GM10266 (cell line): ENCODE measurements at regions not wholly inside any gene's neighbourhood (a gene's known extent, or its start where the extent isn't known, plus 50 kb on each side); places are given as distances from the start of the nearest gene placed in this dataset.
"Not testable (repeated sequence)": the region's sequence is repeated elsewhere in the genome, so short reads cannot be mapped to it uniquely, and the experiment has no call there.

Source experiments
- DNase-seq: peaks from one replicate; pipeline ENCODE4 v3.0.0; 2012; ENCODE audit errors: extremely low spot score
- CTCF ChIP-seq: IDR thresholded peaks from 2 replicates; pipeline ENCODE4 v1.5.1; 2012; ENCODE audit warnings: mild to moderate bottlenecking, low read depth; ENCODE audit not compliant: control insufficient read depth, insufficient read depth; ENCODE audit errors: missing control alignments

GRCh38 chr15:39253552-39253951, 327.3 kb upstream of the THBS1 start:
- DNase-seq = no peak
- TF ChIP-seq CTCF = no peak

- no peak for DNase-seq
- no peak for TF ChIP-seq CTCF
These were observed 326.7 kb upstream of the THBS1 start for GRCh38 chr15:39254181-39254580.

- no peak for DNase-seq
- TF ChIP-seq CTCF = no peak
These were observed 325.1 kb upstream of the THBS1 start for GRCh38 chr15:39255760-39256159.

- no peak for DNase-seq
- TF ChIP-seq CTCF = no peak
These were observed 320.5 kb upstream of the THBS1 start for GRCh38 chr15:39260391-39260790.

- no peak for TF ChIP-seq CTCF
- no peak for DNase-seq
These were observed 320.1 kb upstream of the THBS1 start for GRCh38 chr15:39260791-39261190.

GRCh38 chr15:39261397-39262183, 319.3 kb upstream of the THBS1 start:
- not testable (repeated sequence) for DNase-seq

- DNase-seq = not testable (repeated sequence)
These were observed 317.7 kb upstream of the THBS1 start for GRCh38 chr15:39262995-39263772.

- no peak for DNase-seq
- TF ChIP-seq CTCF = no peak
These were observed 315.6 kb upstream of the THBS1 start for GRCh38 chr15:39265261-39265660.
